ENCODE measurements at regions not wholly inside any gene's neighbourhood (a gene's known extent, or its start where the extent isn't known, plus 50 kb on each side); places are given as distances from the start of the nearest gene placed in this dataset.

DNA sequence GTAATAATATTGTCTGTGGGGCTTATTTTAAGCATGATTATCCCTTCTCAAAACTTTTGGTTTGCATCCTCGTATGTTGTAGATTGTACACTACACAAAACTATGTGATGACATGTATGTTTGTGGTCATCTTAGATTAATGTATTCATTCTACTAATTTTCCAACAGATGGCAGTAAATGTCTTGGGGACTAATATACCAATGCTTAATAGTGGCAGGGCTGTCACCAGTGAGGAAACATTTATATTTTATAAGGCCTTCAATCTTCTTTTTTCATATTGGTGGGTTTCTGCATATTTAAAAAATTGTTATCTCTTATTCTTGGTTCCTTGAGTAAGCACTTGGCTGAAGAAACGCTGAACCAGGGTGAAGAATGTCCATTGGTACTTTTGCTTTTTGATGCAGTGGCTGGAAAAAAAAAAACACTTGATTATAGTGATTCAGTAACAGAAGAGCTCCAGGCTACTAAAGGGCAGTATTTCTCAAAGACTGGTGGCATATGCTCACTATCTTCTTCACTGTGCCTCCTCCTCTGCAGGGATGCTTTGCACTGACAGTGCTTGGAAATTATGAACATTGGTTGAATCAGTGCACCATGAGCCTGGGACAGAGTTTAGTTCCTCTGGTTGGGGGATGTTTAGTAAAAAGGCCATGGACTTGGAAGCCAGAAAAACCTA, 530.3 kb downstream of the RASEF start:
- DNase-seq (ENCODE audit: low read depth), result no peak

DNA sequence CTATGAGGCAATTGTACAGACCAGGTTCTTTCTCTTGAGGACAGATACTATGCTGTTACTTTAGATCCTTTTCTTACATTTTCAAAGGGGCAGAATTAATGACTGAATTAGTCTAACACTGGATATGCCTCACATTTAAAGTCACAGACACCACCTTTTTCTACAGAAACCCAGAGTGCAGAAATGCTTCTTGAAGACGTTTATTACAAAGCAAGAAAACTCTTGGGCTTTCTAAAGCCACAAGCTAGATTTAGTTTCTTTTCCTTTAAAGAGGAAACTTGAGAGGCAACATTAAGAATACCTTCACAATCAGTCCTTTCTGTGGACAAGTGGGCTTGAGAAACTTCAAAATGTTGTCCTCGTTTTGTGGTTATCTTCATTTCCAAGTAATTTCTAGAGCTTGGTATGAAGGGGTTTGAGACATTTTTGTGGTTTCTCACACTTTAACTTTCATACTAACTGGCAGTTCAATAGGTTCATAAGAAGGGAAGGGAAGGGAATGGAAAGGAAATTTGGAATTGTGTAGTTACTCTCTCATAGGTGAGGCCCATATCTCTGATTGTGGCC, 527.4 kb downstream of the RASEF start:
- DNase-seq (ENCODE audit: low read depth), result no peak
- no peak overlapping the region for H3K4me3 ChIP-seq (ENCODE audit: low read length)
- TF ChIP-seq, protein P1, sequence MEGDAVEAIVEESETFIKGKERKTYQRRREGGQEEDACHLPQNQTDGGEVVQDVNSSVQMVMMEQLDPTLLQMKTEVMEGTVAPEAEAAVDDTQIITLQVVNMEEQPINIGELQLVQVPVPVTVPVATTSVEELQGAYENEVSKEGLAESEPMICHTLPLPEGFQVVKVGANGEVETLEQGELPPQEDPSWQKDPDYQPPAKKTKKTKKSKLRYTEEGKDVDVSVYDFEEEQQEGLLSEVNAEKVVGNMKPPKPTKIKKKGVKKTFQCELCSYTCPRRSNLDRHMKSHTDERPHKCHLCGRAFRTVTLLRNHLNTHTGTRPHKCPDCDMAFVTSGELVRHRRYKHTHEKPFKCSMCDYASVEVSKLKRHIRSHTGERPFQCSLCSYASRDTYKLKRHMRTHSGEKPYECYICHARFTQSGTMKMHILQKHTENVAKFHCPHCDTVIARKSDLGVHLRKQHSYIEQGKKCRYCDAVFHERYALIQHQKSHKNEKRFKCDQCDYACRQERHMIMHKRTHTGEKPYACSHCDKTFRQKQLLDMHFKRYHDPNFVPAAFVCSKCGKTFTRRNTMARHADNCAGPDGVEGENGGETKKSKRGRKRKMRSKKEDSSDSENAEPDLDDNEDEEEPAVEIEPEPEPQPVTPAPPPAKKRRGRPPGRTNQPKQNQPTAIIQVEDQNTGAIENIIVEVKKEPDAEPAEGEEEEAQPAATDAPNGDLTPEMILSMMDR (conservative IDR thresholded peaks at IDR 0.05; ENCODE audit: low read depth, low read length), result no peak

More for the DNA sequence above, 530.3 kb downstream of the RASEF start:
- no peak overlapping the region for H3K4me3 ChIP-seq (ENCODE audit: low read length)
- TF ChIP-seq, protein P1 (conservative IDR thresholded peaks at IDR 0.05; ENCODE audit: low read depth, low read length), result peak; percentile 26

DNA sequence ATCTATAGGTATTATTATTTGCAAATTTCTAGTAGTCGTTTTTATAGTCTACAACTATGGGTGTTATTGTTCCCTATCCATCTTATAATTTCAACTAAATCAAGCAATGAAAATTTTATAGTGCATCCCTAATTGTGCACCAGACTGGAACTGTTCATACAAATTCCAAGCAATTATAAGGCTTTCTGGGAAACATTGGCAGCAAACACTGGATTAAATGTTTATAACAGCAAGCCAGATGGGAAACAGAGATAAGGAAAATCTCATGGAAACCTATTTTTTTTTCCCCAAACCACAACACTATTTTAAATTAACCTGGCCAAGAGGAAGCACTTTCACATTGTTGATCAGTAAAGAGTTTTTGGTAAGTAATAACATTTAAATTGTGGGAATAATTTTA, 524.3 kb downstream of the RASEF start:
- TF ChIP-seq, protein P1 (conservative IDR thresholded peaks at IDR 0.05; ENCODE audit: low read depth, low read length), result no peak
- no peak overlapping the region for H3K4me3 ChIP-seq (ENCODE audit: low read length)
- peak; percentile 84 for DNase-seq (ENCODE audit: low read depth)

DNA sequence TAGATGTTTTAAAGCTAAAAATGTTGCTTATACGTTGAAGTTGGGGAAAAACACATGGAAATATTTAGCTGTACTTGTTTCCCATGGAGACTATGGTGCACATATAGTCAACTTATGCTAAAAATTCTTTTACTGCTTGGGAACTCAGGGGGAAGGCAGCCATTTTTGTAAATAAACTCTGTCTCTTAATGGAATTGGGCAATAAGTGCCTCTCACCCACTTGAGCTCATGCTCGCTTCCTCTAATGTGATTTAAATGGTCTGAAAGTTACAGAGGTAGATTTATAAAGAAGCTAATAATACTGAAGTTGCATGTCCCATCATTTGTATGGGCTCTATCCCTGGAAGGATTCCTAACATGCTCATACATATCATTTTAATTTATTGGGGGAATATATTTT, 523.8 kb downstream of the RASEF start:
- no peak overlapping the region for H3K4me3 ChIP-seq (ENCODE audit: low read length)
- TF ChIP-seq, protein P1 (conservative IDR thresholded peaks at IDR 0.05; ENCODE audit: low read depth, low read length), result no peak
- no peak for DNase-seq (ENCODE audit: low read depth)

DNA sequence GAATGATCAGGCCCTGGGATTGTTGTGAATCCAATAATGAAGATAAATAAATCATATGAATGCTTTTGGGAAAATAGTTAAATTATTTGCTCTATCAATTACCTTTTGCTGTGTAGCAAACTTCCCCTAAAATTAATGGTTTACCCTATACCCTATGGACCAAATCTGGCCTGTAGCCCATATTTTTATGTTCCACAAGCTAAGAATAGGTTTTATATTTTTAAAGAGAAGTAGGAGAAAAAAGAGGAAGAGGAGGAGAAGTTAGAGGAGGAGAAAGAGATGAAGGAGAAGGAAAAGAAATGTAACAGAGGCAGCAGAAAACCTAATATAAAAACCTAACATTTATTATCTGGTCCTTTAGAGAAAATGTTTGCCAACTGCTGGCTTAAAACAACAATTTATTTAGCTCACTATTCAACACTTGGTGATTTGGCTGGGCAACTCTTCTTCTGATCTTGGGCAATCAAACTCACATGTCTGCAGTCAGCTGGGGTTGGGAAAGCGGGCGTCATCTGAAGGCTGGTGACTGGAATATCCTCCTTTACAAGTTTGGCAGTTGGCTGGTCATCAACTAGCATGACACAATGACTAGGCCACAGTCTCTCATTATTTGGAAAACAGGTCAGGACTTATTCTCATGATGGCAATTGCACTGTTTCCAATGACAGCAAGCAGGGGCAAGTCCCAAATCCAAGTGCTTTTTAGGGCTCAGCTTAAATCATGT, 522.9 kb downstream of the RASEF start:
- TF ChIP-seq, protein P1 (conservative IDR thresholded peaks at IDR 0.05; ENCODE audit: low read depth, low read length), result no peak
- no peak overlapping the region for H3K4me3 ChIP-seq (ENCODE audit: low read length)
- no peak for DNase-seq (ENCODE audit: low read depth)

DNA sequence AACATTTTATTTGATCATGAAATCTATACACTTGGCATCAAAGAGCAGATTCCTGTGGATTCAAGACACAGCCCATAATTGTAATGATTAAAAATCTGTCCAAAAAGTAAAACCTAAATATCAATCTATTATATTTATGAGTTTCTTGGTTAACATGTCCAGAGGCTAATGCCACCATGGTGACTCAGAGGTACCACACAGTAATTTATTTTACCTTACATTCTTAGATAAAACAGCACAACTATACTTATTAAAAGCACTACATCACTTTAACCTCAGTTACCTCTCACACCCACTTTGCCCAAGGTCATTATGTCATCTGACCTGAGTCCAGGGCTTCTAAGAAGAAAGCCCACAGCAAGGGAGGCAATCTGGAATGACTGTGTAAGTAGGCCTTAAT, 519.2 kb downstream of the RASEF start:
- H3K4me3 ChIP-seq (ENCODE audit: low read length), result no peak overlapping the region
- no peak for DNase-seq (ENCODE audit: low read depth)
- TF ChIP-seq, protein P1 (conservative IDR thresholded peaks at IDR 0.05; ENCODE audit: low read depth, low read length), result no peak
